ENCODE measurements at regions not wholly inside any gene's neighbourhood (a gene's known extent, or its start where the extent isn't known, plus 50 kb on each side); places are given as distances from the start of the nearest gene placed in this dataset.

DNA sequence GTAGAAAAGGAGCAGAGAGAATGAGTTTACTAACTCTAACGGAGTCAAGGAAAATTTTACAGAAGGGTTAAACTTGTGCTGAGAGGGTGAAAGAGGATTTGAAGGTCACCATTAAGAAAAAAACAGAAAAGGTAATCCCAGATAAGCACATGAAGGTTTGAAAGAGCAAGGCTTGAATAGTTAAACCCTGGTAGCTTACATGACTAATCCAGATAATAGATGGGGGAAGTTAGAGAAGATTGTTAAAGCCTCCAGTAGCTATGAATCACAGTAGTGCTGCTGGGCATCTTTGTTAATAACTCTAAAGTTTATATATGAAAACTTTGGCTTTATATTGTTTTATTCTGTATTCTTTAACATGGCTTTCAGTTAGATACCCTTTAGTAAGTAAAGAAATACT is 354.5 kb upstream of the FTMT start:
- 77% methylated on average over 1 of the region's 1 CpG for WGBS (ENCODE audit: missing lambda C conversion rate)
- H3K4me1 ChIP-seq = no peaks in the 10 kb centered on the region
- no peak overlapping the region for H3K27ac ChIP-seq
- H3K4me3 ChIP-seq = no peak overlapping the region
- FAIRE-seq = no peak
- no peaks in the 10 kb centered on the region for H3K9me3 ChIP-seq
- TF ChIP-seq EHF (CRISPR knock-in tag; IDR thresholded peaks at IDR 0.05) = no peak
- no peak for TF ChIP-seq ESRRA (IDR thresholded peaks at IDR 0.05; ENCODE audit: borderline replicate concordance, low read length)
- TF ChIP-seq NFE2L2 (conservative IDR thresholded peaks at IDR 0.05; ENCODE audit: low read length) = no peak
- TF ChIP-seq MAFK (IDR thresholded peaks at IDR 0.05; ENCODE audit: partially characterized antibody) = no peak
- TF ChIP-seq POLR2AphosphoS2 (conservative IDR thresholded peaks at IDR 0.05; ENCODE audit: low read length) = no peak
- TF ChIP-seq, protein P1, sequence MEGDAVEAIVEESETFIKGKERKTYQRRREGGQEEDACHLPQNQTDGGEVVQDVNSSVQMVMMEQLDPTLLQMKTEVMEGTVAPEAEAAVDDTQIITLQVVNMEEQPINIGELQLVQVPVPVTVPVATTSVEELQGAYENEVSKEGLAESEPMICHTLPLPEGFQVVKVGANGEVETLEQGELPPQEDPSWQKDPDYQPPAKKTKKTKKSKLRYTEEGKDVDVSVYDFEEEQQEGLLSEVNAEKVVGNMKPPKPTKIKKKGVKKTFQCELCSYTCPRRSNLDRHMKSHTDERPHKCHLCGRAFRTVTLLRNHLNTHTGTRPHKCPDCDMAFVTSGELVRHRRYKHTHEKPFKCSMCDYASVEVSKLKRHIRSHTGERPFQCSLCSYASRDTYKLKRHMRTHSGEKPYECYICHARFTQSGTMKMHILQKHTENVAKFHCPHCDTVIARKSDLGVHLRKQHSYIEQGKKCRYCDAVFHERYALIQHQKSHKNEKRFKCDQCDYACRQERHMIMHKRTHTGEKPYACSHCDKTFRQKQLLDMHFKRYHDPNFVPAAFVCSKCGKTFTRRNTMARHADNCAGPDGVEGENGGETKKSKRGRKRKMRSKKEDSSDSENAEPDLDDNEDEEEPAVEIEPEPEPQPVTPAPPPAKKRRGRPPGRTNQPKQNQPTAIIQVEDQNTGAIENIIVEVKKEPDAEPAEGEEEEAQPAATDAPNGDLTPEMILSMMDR (IDR thresholded peaks at IDR 0.05) = no peak
- no peak for TF ChIP-seq FOXS1 (CRISPR knock-in tag; IDR thresholded peaks at IDR 0.05)
- no peak for DNase-seq (ENCODE audit: low read depth in 1 of 2, low spot score in 1 of 2)
- ChIA-PET CTCF (no interaction called here), POLR2A (no interaction called here)
- no peak for ATAC-seq
- no peak overlapping the region for H3K4me2 ChIP-seq

DNA sequence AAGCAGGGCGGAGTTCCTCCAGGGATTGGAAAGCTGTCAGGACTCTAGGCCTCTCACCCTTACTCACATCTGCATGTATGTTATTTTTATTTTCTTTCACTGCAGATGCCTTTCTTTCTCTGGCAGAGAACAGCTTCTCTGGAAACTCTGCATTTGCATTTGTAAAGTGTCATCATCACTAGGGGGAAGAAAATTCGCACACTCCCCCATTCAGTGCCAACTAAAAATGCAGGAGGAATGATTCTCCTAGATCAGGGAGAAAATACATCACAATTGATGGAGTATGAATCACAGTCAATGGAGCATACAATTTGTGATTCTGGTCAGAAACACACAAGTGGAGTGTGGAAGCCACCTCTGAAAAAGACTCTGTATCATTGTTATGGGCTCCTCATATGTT is 351.4 kb upstream of the FTMT start:
- no peaks in the 10 kb centered on the region for H3K4me1 ChIP-seq
- ATAC-seq = no peak
- DNase-seq (ENCODE audit: low read depth in 1 of 2, low spot score in 1 of 2) = no peak
- 85% methylated on average over 2 of the region's 2 CpGs for WGBS (ENCODE audit: missing lambda C conversion rate)
- no peak overlapping the region for H3K4me2 ChIP-seq
- FAIRE-seq = no peak
- H3K4me3 ChIP-seq = no peak overlapping the region
- H3K9me3 ChIP-seq = no peaks in the 10 kb centered on the region
- ChIA-PET CTCF (interaction anchor here (1.3 kb wide), 1 partner anchor 9 kb away, joined by 3 read pairs; no protein-coding TSS in a partner anchor), POLR2A (no interaction called here)
- TF ChIP-seq CHD4 (IDR thresholded peaks at IDR 0.05; ENCODE audit: borderline replicate concordance) (no peak), RARB (CRISPR knock-in tag; IDR thresholded peaks at IDR 0.05) (no peak), RFX5 (IDR thresholded peaks at IDR 0.05) (no peak)
- H3K27ac ChIP-seq = no peak overlapping the region

DNA sequence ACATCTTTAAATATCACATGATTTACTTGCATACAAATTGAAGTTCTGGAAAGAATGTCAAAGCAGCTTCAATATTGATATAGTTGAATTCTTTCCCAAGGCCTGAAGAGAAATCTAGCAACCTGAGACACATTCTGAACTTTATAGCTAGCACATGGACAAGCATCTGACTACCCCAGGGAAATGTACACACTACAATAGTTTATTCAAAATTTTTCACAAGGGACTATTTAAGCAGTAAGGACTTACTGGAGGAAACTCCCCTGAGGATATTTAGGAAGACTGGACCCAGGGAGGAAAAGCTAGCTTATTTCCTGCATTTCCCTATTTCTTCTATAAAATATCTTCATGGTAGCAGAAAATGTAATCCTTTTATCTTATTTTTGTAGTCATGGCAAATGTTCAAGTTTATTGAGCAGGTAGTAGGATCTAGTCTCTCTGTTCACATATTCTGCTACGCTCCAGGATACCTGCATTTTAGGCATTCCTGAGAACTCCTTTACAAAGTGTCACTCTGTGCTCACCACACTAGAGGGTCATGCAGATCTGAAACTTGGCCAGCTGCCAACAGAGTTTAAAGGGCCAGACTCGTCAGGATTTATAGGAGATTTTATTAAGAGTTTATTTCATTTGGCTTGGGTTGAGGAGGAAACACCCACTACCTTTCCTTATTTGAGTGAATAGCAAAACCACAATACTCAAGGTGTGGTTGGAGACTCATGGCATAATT is 348.4 kb upstream of the FTMT start:
- 27% methylated on average over 2 of the region's 2 CpGs for WGBS (ENCODE audit: missing lambda C conversion rate)
- ChIA-PET POLR2A (no interaction called here), CTCF (no interaction called here)
- FAIRE-seq = no peak
- Histone ChIP-seq H3K4me3 (no peak overlapping the region), H3K27ac (no peak overlapping the region), H3K4me1 (no peaks in the 10 kb centered on the region), H3K4me2 (no peak overlapping the region), H3K9me3 (no peaks in the 10 kb centered on the region)
- no peak for TF ChIP-seq PHF8 (IDR thresholded peaks at IDR 0.05; ENCODE audit: borderline replicate concordance, low read depth)
- TF ChIP-seq FOSL2 (IDR thresholded peaks at IDR 0.05) = no peak
- TF ChIP-seq FOSL2 (CRISPR knock-in tag; IDR thresholded peaks at IDR 0.05) = no peak
- TF ChIP-seq BHLHE40 (IDR thresholded peaks at IDR 0.05; ENCODE audit: low read depth, low read length) = no peak
- TF ChIP-seq HDAC2 (IDR thresholded peaks at IDR 0.05) = no peak
- TF ChIP-seq NPAS2 (CRISPR knock-in tag; IDR thresholded peaks at IDR 0.05; ENCODE audit: borderline replicate concordance) = no peak
- TF ChIP-seq, protein P2, sequence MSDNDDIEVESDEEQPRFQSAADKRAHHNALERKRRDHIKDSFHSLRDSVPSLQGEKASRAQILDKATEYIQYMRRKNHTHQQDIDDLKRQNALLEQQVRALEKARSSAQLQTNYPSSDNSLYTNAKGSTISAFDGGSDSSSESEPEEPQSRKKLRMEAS (IDR thresholded peaks at IDR 0.05) = no peak
- TF ChIP-seq, protein P1 (IDR thresholded peaks at IDR 0.05) = no peak
- no peak for TF ChIP-seq MAZ (IDR thresholded peaks at IDR 0.05; ENCODE audit: borderline replicate concordance, low read depth, low read length)
- no peak for TF ChIP-seq NR3C1 (IDR thresholded peaks at IDR 0.05)
- no peak for TF ChIP-seq JUNB (IDR thresholded peaks at IDR 0.05)
- no peak for ATAC-seq
- peak in 1 of 2 experiments; percentile 7 for DNase-seq (ENCODE audit: low read depth in 1 of 2, low spot score in 1 of 2)
